HepG2 (cell line): ENCODE measurements at regions not wholly inside any gene's neighbourhood (a gene's known extent, or its start where the extent isn't known, plus 50 kb on each side); places are given as distances from the start of the nearest gene placed in this dataset.

Source experiments
- ATAC-seq: fragments of 200-7000 bp; cut with Tn5 transposase; 3 replicates; pipeline ENCODE4 v1.9.1; 2020; ENCODE audit warnings: mild to moderate bottlenecking, moderate library complexity
- BruUV-seq: library from RNA; stranded (reverse); fragments of 400-500 nt; replicated peaks from 2 replicates; lab custom pipeline; 2021; lab: Mats Ljungman, UMichigan
- CTCF ChIA-PET: fragments of 300-600 bp; formaldehyde crosslinking; extraction: SDS; loops from one replicate; lab custom pipeline; 2021; ENCODE audit warnings: low total read pairs, inconsistent platforms, low intra/inter-chr PET ratio; lab: Yijun Ruan, JAX
- POLR2A ChIA-PET: fragments of 350-600 bp; sonication (Branson Sonifier 250); formaldehyde crosslinking; loops from one replicate; lab custom pipeline; 2020; ENCODE audit warnings: antibody characterized with exemption, inconsistent platforms; lab: Yijun Ruan, JAX
- DNase-seq: peaks from one replicate; pipeline ENCODE4 v3.0.0-alpha.2; 2015; ENCODE audit warnings: low spot score
- FAIRE-seq: peaks from 3 replicates; lab custom pipeline; 2011; peaks lifted over from hg19 to GRCh38; lab: Jason Lieb, UNC
- H2AFZ ChIP-seq: one replicate; pipeline ENCODE4 v1.6.1; 2011; ENCODE audit warnings: low read length, inconsistent platforms
- H3K27ac ChIP-seq: fragments of 300-600 bp; 3 replicates; pipeline ENCODE4 v1.8.0; 2011; ENCODE audit warnings: mixed run types, mild to moderate bottlenecking, mixed read lengths, low read length, inconsistent platforms; ENCODE audit not compliant: insufficient read depth; ENCODE audit errors: extremely low read length
- H3K27me3 ChIP-seq, 2 experiments: fragments of 200-600 bp in 1 of 2; 2 replicates in 1 of 2; 3 replicates in 1 of 2; pipeline versions ENCODE4 v1.6.0 to v1.8.0; 2011; ENCODE audit warnings: low read length in 2 of 2, mild to moderate bottlenecking in 2 of 2, moderate library complexity in 2 of 2, inconsistent platforms in 1 of 2; ENCODE audit not compliant: insufficient read depth in 2 of 2, control insufficient read depth in 1 of 2
- H3K36me3 ChIP-seq, 2 experiments: fragments of 200-600 bp in 1 of 2; replicated peaks in 1 of 2; 2 replicates in 1 of 2; 3 replicates in 1 of 2; pipeline versions ENCODE4 v1.5.1 to v1.8.0; 2011; ENCODE audit warnings: low read length in 2 of 2, inconsistent platforms in 1 of 2; ENCODE audit not compliant: insufficient read depth in 2 of 2, control insufficient read depth in 1 of 2
- H3K4me1 ChIP-seq: 2 replicates; pipeline ENCODE4 v1.5.1; 2012; ENCODE audit warnings: low read length, inconsistent platforms; ENCODE audit not compliant: insufficient read depth
- H3K4me2 ChIP-seq: 2 replicates; pipeline ENCODE4 v1.6.0; 2011; ENCODE audit warnings: low read depth, low read length, inconsistent platforms
- H3K4me3 ChIP-seq, 3 experiments: fragments of 200-600 bp in 1 of 3; sonication (generic), shearing (Covaris generic) in 1 of 3; replicated peaks in 1 of 3; 2 replicates each; pipeline ENCODE4 v1.5.1; 2011 to 2016; ENCODE audit warnings: low read length in 3 of 3, inconsistent platforms in 2 of 3, low read depth in 2 of 3, mild to moderate bottlenecking in 2 of 3, control low read depth in 1 of 3, mixed read lengths in 1 of 3; ENCODE audit not compliant: insufficient read depth in 1 of 3
- H3K79me2 ChIP-seq: one replicate; pipeline ENCODE4 v1.6.1; 2011; ENCODE audit warnings: low read length, inconsistent platforms; ENCODE audit not compliant: insufficient read depth
- H3K9ac ChIP-seq: 2 replicates; pipeline ENCODE4 v1.6.0; 2011; ENCODE audit warnings: mild to moderate bottlenecking, low read depth, low read length, inconsistent platforms; ENCODE audit not compliant: insufficient read depth
- H3K9me3 ChIP-seq: 2 replicates; pipeline ENCODE4 v1.5.1; 2012; ENCODE audit warnings: mild to moderate bottlenecking, low read length
- H4K20me1 ChIP-seq: 2 replicates; pipeline ENCODE4 v1.6.0; 2011; ENCODE audit warnings: inconsistent platforms, mild to moderate bottlenecking, low read length, moderate library complexity; ENCODE audit not compliant: insufficient read depth
- ATF7 ChIP-seq, 2 experiments: fragments of 450-650 bp in 1 of 2; sonication (generic) in 1 of 2; formaldehyde crosslinking in 1 of 2; IDR thresholded peaks; 2 replicates each; pipeline versions ENCODE4 v1.4.0 to v1.6.1; 2016 to 2020; ENCODE audit warnings: antibody characterized with exemption in 1 of 2, mild to moderate bottlenecking in 1 of 2, missing genetic modification reagents in 1 of 2
- KDM1A ChIP-seq: IDR thresholded peaks from 2 replicates; pipeline ENCODE4 v1.6.1; 2016; ENCODE audit warnings: missing compliant biosample characterization
- LCORL ChIP-seq, 2 experiments: fragments of 450-650 bp in 1 of 2; sonication (generic) in 1 of 2; formaldehyde crosslinking in 1 of 2; IDR thresholded peaks; 2 replicates each; pipeline versions ENCODE4 v1.5.0 to v1.6.1; 2017 to 2020; ENCODE audit warnings: antibody characterized with exemption in 1 of 2, missing genetic modification reagents in 1 of 2
- MAFF ChIP-seq: IDR thresholded peaks from 2 replicates; pipeline ENCODE4 v1.6.1; 2011; ENCODE audit warnings: low read depth, low read length, improper control_type of control experiment
- MAFK ChIP-seq, 2 experiments: IDR thresholded peaks in 1 of 2; conservative IDR thresholded peaks in 1 of 2; 2 replicates each; pipeline ENCODE4 v1.6.1; 2011; ENCODE audit warnings: improper control_type of control experiment in 2 of 2, low read length in 2 of 2
- NONO ChIP-seq, 2 experiments: fragments of 450-650 bp in 1 of 2; sonication (generic) in 1 of 2; formaldehyde crosslinking in 1 of 2; IDR thresholded peaks in 1 of 2; conservative IDR thresholded peaks in 1 of 2; 2 replicates each; pipeline versions ENCODE4 v1.6.1 to v1.8.0; 2017 to 2022; ENCODE audit warnings: mild to moderate bottlenecking in 1 of 2, missing genetic modification reagents in 1 of 2, moderate library complexity in 1 of 2
- RXRB ChIP-seq: IDR thresholded peaks from 2 replicates; pipeline ENCODE4 v1.6.1; 2016; ENCODE audit warnings: borderline replicate concordance, missing genetic modification reagents, missing compliant biosample characterization
- ZNF660 ChIP-seq: sonication (generic); formaldehyde crosslinking; IDR thresholded peaks from 2 replicates; pipeline ENCODE4 v1.5.1; 2020; ENCODE audit warnings: mild to moderate bottlenecking, low read depth, missing genetic modification reagents, borderline replicate concordance
- ZNF792 ChIP-seq: IDR thresholded peaks from 2 replicates; pipeline ENCODE4 v1.6.1; 2016
- WGBS: methylation state at CpG from one replicate; pipeline ENCODE4 v1.1.6; 2017; ENCODE audit warnings: low lambda C conversion rate; 5-methylcytosine and 5-hydroxymethylcytosine counted together
- in situ Hi-C: cut with HindIII; loops from 2 replicates; pipeline ENCODE4 v1.10.0; 2017; ENCODE audit warnings: low pct_unique_long_range_greater_than_20kb; ENCODE audit not compliant: extremely low pct_ligation_motif_present
- intact Hi-C: fragments of 100-400 bp; cut with micrococcal nuclease; formaldehyde crosslinking; loops from one replicate; pipeline ENCODE4 v1.10.0; 2022; ENCODE audit not compliant: unreplicated experiment
- TF ChIP-seq, protein P1 (sequence below): sonication (generic); formaldehyde crosslinking; IDR thresholded peaks from 2 replicates; pipeline ENCODE4 v1.4.0; 2020; ENCODE audit warnings: low read depth, mild to moderate bottlenecking, missing genetic modification reagents
- TF ChIP-seq, protein P2 (sequence below): sonication (generic); formaldehyde crosslinking; IDR thresholded peaks from 2 replicates; pipeline ENCODE4 v1.4.0; 2020; ENCODE audit warnings: mild to moderate bottlenecking, missing genetic modification reagents
- TF ChIP-seq, protein P3 (sequence below): sonication (generic); formaldehyde crosslinking; IDR thresholded peaks from 2 replicates; pipeline ENCODE4 v1.4.0; 2020; ENCODE audit warnings: missing genetic modification reagents

DNA sequence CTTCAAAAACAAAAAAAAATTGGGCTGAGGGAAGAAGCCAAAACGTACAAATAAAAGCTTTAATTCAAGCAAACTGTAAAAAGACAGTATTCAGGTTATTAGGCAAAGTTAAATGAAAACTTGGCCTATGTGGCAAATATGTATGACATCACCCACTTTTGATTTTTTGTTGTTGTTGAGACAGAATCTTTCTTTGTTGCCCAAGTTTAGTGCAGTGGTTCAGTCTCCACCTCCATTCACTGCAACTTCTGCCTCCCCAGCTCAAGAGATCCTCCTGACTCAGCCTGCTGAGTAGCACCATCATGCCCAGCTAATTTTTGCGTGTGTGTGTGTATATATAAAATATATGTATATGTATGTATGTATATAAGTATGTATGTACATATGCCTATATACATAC lies 440.4 kb upstream of the NRXN1 start:
- no peak for FAIRE-seq

DNA sequence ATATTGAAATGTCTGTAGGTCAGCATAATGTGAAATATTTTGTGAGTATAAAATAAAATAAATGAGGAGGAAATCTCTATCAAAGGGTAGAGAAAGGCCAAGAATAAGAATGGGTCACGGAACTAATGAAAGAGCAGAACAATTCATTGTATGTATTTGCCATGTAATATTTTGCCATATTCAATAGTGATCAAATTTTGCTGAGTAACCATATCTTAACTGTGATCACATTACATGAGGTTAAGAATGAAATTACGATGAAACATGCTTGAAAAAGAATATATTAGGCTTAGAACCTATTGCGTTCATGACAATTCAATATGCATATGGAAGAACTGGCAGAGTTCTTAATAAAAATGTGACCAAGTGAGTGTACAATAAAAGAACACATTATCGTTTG lies 437.2 kb upstream of the NRXN1 start:
- FAIRE-seq (no peak), DNase-seq (no peak), ATAC-seq (no peak)
- Histone ChIP-seq H3K27ac (no peak overlapping the region), H3K27me3 (no peaks in the 10 kb centered on the region), H3K79me2 (no peaks in the 10 kb centered on the region), H3K9me3 (peaks cover 9% of the 10 kb centered on the region; the same call in 1 of the 2 replicates), H3K36me3 (no peaks in the 10 kb centered on the region), H3K4me1 (no peaks in the 10 kb centered on the region), H3K4me2 (no peak overlapping the region), H3K4me3 (no peak overlapping the region), H4K20me1 (no peaks in the 10 kb centered on the region), H3K9ac (no peak overlapping the region), H2AFZ (no peak overlapping the region)
- 5% methylated on average over 4 of the region's 4 CpGs for WGBS
- CTCF ChIA-PET, result no interaction called here
- intact Hi-C loops, result no loop called here
- BruUV-seq, result no TSS peak
- in situ Hi-C loops, result no loop called here
- TF ChIP-seq ZNF660, result no peak
- TF ChIP-seq, protein P1, sequence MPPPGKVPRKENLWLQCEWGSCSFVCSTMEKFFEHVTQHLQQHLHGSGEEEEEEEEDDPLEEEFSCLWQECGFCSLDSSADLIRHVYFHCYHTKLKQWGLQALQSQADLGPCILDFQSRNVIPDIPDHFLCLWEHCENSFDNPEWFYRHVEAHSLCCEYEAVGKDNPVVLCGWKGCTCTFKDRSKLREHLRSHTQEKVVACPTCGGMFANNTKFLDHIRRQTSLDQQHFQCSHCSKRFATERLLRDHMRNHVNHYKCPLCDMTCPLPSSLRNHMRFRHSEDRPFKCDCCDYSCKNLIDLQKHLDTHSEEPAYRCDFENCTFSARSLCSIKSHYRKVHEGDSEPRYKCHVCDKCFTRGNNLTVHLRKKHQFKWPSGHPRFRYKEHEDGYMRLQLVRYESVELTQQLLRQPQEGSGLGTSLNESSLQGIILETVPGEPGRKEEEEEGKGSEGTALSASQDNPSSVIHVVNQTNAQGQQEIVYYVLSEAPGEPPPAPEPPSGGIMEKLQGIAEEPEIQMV, result no peak
- TF ChIP-seq, protein P2, sequence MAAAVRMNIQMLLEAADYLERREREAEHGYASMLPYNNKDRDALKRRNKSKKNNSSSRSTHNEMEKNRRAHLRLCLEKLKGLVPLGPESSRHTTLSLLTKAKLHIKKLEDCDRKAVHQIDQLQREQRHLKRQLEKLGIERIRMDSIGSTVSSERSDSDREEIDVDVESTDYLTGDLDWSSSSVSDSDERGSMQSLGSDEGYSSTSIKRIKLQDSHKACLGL (CRISPR knock-in tag), result no peak
- no peak for TF ChIP-seq KDM1A (CRISPR knock-in tag)
- no peak for TF ChIP-seq LCORL (IDR thresholded peaks at IDR 0.05)
- no peak for TF ChIP-seq LCORL (CRISPR knock-in tag; IDR thresholded peaks at IDR 0.05)
- peak; percentile 67 to 79 for TF ChIP-seq MAFK (conservative IDR thresholded peaks at IDR 0.05 in 1 of 2, IDR thresholded peaks at IDR 0.05 in 1 of 2; ENCODE audit: low read length in 2 of 2)
- TF ChIP-seq ZNF792 (CRISPR knock-in tag), result no peak
- peak; percentile 70 for TF ChIP-seq MAFF
- no peak for TF ChIP-seq NONO (IDR thresholded peaks at IDR 0.05)
- no peak for TF ChIP-seq NONO (CRISPR knock-in tag; conservative IDR thresholded peaks at IDR 0.05)
- no peak for TF ChIP-seq RXRB
- TF ChIP-seq, all 625 proteins: peak for 2
- POLR2A ChIA-PET, result no interaction called here

More for the DNA sequence above, 440.4 kb upstream of the NRXN1 start:
- no peak overlapping the region for H3K4me3 ChIP-seq
- H3K27ac ChIP-seq, result no peak overlapping the region
- peak; percentile 79 for TF ChIP-seq ATF7 (IDR thresholded peaks at IDR 0.05)
- no peak for TF ChIP-seq ATF7 (CRISPR knock-in tag; IDR thresholded peaks at IDR 0.05)
- TF ChIP-seq, protein P3, sequence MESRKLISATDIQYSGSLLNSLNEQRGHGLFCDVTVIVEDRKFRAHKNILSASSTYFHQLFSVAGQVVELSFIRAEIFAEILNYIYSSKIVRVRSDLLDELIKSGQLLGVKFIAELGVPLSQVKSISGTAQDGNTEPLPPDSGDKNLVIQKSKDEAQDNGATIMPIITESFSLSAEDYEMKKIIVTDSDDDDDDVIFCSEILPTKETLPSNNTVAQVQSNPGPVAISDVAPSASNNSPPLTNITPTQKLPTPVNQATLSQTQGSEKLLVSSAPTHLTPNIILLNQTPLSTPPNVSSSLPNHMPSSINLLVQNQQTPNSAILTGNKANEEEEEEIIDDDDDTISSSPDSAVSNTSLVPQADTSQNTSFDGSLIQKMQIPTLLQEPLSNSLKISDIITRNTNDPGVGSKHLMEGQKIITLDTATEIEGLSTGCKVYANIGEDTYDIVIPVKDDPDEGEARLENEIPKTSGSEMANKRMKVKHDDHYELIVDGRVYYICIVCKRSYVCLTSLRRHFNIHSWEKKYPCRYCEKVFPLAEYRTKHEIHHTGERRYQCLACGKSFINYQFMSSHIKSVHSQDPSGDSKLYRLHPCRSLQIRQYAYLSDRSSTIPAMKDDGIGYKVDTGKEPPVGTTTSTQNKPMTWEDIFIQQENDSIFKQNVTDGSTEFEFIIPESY (CRISPR knock-in tag), result no peak
- no peaks in the 10 kb centered on the region for H4K20me1 ChIP-seq
- peaks cover under 1% of the 10 kb centered on the region; the same call in 1 of the 2 replicates for H3K9me3 ChIP-seq
- H3K79me2 ChIP-seq, result no peaks in the 10 kb centered on the region
- H2AFZ ChIP-seq, result no peak overlapping the region
- in situ Hi-C loops (no loop called here), intact Hi-C loops (no loop called here)
- no peak overlapping the region for H3K4me2 ChIP-seq
- no peaks in the 10 kb centered on the region for H3K4me1 ChIP-seq
- DNase-seq, result no peak
- no peak for ATAC-seq
- POLR2A ChIA-PET, result no interaction called here
- H3K9ac ChIP-seq, result no peak overlapping the region
- 2% methylated on average over 2 of the region's 2 CpGs for WGBS
- CTCF ChIA-PET, result no interaction called here
- no peaks in the 10 kb centered on the region for H3K27me3 ChIP-seq
- no peaks in the 10 kb centered on the region for H3K36me3 ChIP-seq
- BruUV-seq, result no TSS peak
